Panc1 (cell line): ENCODE measurements at regions not wholly inside any gene's neighbourhood (a gene's known extent, or its start where the extent isn't known, plus 50 kb on each side); places are given as distances from the start of the nearest gene placed in this dataset.

Source experiments
- ATAC-seq: fragments of 200-7000 bp; cut with Tn5 transposase; 2 replicates; pipeline ENCODE4 v1.9.1; 2020; ENCODE audit warnings: mild to moderate bottlenecking, moderate library complexity
- BruUV-seq: library from RNA; stranded (reverse); fragments of 400-500 nt; replicated peaks from 2 replicates; lab custom pipeline; 2021; lab: Mats Ljungman, UMichigan
- CTCF ChIA-PET: fragments of 300-600 bp; sonication (Branson Sonifier 250); formaldehyde crosslinking; loops from one replicate; lab custom pipeline; 2022; ENCODE audit warnings: antibody characterized with exemption; lab: Charles Lee
- POLR2A ChIA-PET: fragments of 300-600 bp; sonication (Branson Sonifier 250); formaldehyde crosslinking; loops from one replicate; lab custom pipeline; 2022; ENCODE audit warnings: antibody characterized with exemption; lab: Charles Lee
- DNase-seq: peaks from one replicate; pipeline ENCODE4 v3.0.0-alpha.2; 2010; ENCODE audit warnings: low read depth, low spot score
- H3K27ac ChIP-seq: 2 replicates; pipeline ENCODE4 v1.5.1; 2011; ENCODE audit warnings: mild to moderate bottlenecking, low read length, inconsistent platforms
- H3K27me3 ChIP-seq: fragments of 200-500 bp; sonication (Bioruptor generic); 2 replicates; pipeline ENCODE4 v1.6.0; 2014; ENCODE audit warnings: low read length, inconsistent platforms; ENCODE audit not compliant: control insufficient read depth, insufficient read depth
- H3K36me3 ChIP-seq: fragments of 200-500 bp; sonication (Bioruptor generic); 2 replicates; pipeline ENCODE4 v1.5.1; 2014; ENCODE audit warnings: inconsistent platforms, mild to moderate bottlenecking, low read length, moderate library complexity; ENCODE audit not compliant: control insufficient read depth, insufficient read depth
- H3K4me1 ChIP-seq: 2 replicates; pipeline ENCODE4 v1.5.1; 2011; ENCODE audit warnings: inconsistent platforms, mild to moderate bottlenecking, low read length, moderate library complexity; ENCODE audit not compliant: control insufficient read depth, insufficient read depth
- H3K4me3 ChIP-seq, 2 experiments: 2 replicates each; pipeline ENCODE4 v1.5.1; 2011 to 2012; ENCODE audit warnings: low read depth in 2 of 2, low read length in 2 of 2, mild to moderate bottlenecking in 2 of 2, inconsistent platforms in 1 of 2, moderate library complexity in 1 of 2
- H3K9me3 ChIP-seq: fragments of 200-500 bp; sonication (Bioruptor generic); 2 replicates; pipeline ENCODE4 v1.5.1; 2014; ENCODE audit warnings: low read depth, mild to moderate bottlenecking, inconsistent platforms, low read length, moderate library complexity; ENCODE audit not compliant: control insufficient read depth, insufficient read depth
- POLR2AphosphoS5 ChIP-seq: IDR thresholded peaks from 2 replicates; pipeline ENCODE4 v1.6.1; 2012; ENCODE audit warnings: mild to moderate bottlenecking, low read depth, low read length, moderate library complexity
- SIN3A ChIP-seq: IDR thresholded peaks from 2 replicates; pipeline ENCODE4 v1.6.1; 2012; ENCODE audit warnings: low read depth, mild to moderate bottlenecking, low read length, moderate library complexity, borderline replicate concordance; ENCODE audit not compliant: insufficient read depth
- TCF7L2 ChIP-seq: IDR thresholded peaks from 2 replicates; pipeline ENCODE4 v1.6.1; 2011; ENCODE audit warnings: mild to moderate bottlenecking, low read depth, low read length, inconsistent platforms
- in situ Hi-C: cut with HindIII; loops from 2 replicates; pipeline ENCODE4 v1.10.0; 2016; ENCODE audit warnings: low sequenced_read_pairs, low pct_unique_long_range_greater_than_20kb
- intact Hi-C: fragments of 100-400 bp; cut with micrococcal nuclease; formaldehyde crosslinking; loops from one replicate; pipeline ENCODE4 v1.10.0; 2022; ENCODE audit not compliant: unreplicated experiment
- TF ChIP-seq, protein P1 (sequence below), 2 experiments: IDR thresholded peaks; 2 replicates each; pipeline ENCODE4 v1.6.1; 2011 to 2012; ENCODE audit warnings: low read depth in 2 of 2, control low read depth in 1 of 2, low read length in 1 of 2, mild to moderate bottlenecking in 1 of 2, moderate library complexity in 1 of 2; ENCODE audit not compliant: insufficient read depth in 1 of 2
- TF ChIP-seq, protein P2 (sequence below): fragments of 450-650 bp; IDR thresholded peaks from 2 replicates; pipeline ENCODE4 v1.5.1; 2017; ENCODE audit warnings: mild to moderate bottlenecking

DNA sequence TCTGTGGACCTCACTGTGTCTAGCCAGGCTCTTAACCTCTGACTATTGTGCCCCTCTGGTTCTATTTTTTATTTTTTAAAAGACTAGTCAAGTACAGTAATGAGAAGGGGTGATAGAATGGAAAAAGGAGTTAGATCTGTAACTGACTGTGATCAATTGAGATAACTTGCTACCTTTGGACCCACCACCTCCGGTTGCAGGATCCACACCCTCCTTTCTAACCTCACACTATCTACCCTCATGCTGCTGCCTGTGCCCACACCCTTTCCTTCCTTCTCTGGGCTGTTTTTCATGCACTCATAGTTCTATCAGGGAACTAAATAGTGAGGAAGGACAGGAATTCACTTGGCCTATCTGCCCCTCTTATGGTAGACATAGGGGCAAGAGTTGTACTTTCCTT, 172.3 kb downstream of the KATNIP start:
- ATAC-seq (no peak), DNase-seq (no peak)
- POLR2A ChIA-PET: no interaction called here
- Histone ChIP-seq H3K4me1 (peaks cover 7% of the 10 kb centered on the region; the same call in 1 of the 2 replicates), H3K9me3 (no peaks in the 10 kb centered on the region), H3K27me3 (no peaks in the 10 kb centered on the region), H3K36me3 (no peaks in the 10 kb centered on the region), H3K4me3 (no peak overlapping the region), H3K27ac (no peak overlapping the region)
- no TSS peak for BruUV-seq
- CTCF ChIA-PET: interaction anchor here (1.3 kb wide), 1 partner anchor 57 kb away, joined by 6 read pairs; no protein-coding TSS in a partner anchor
- in situ Hi-C loops (no loop called here), intact Hi-C loops (no loop called here)
- TF ChIP-seq SIN3A (no peak), TCF7L2 (no peak), POLR2AphosphoS5 (no peak)
- TF ChIP-seq, protein P1, sequence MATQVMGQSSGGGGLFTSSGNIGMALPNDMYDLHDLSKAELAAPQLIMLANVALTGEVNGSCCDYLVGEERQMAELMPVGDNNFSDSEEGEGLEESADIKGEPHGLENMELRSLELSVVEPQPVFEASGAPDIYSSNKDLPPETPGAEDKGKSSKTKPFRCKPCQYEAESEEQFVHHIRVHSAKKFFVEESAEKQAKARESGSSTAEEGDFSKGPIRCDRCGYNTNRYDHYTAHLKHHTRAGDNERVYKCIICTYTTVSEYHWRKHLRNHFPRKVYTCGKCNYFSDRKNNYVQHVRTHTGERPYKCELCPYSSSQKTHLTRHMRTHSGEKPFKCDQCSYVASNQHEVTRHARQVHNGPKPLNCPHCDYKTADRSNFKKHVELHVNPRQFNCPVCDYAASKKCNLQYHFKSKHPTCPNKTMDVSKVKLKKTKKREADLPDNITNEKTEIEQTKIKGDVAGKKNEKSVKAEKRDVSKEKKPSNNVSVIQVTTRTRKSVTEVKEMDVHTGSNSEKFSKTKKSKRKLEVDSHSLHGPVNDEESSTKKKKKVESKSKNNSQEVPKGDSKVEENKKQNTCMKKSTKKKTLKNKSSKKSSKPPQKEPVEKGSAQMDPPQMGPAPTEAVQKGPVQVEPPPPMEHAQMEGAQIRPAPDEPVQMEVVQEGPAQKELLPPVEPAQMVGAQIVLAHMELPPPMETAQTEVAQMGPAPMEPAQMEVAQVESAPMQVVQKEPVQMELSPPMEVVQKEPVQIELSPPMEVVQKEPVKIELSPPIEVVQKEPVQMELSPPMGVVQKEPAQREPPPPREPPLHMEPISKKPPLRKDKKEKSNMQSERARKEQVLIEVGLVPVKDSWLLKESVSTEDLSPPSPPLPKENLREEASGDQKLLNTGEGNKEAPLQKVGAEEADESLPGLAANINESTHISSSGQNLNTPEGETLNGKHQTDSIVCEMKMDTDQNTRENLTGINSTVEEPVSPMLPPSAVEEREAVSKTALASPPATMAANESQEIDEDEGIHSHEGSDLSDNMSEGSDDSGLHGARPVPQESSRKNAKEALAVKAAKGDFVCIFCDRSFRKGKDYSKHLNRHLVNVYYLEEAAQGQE (IDR thresholded peaks at IDR 0.05; ENCODE audit: insufficient read depth in 1 of 2, low read depth in 2 of 2, low read length in 1 of 2): no peak
- TF ChIP-seq, protein P2, sequence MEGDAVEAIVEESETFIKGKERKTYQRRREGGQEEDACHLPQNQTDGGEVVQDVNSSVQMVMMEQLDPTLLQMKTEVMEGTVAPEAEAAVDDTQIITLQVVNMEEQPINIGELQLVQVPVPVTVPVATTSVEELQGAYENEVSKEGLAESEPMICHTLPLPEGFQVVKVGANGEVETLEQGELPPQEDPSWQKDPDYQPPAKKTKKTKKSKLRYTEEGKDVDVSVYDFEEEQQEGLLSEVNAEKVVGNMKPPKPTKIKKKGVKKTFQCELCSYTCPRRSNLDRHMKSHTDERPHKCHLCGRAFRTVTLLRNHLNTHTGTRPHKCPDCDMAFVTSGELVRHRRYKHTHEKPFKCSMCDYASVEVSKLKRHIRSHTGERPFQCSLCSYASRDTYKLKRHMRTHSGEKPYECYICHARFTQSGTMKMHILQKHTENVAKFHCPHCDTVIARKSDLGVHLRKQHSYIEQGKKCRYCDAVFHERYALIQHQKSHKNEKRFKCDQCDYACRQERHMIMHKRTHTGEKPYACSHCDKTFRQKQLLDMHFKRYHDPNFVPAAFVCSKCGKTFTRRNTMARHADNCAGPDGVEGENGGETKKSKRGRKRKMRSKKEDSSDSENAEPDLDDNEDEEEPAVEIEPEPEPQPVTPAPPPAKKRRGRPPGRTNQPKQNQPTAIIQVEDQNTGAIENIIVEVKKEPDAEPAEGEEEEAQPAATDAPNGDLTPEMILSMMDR: no peak

DNA sequence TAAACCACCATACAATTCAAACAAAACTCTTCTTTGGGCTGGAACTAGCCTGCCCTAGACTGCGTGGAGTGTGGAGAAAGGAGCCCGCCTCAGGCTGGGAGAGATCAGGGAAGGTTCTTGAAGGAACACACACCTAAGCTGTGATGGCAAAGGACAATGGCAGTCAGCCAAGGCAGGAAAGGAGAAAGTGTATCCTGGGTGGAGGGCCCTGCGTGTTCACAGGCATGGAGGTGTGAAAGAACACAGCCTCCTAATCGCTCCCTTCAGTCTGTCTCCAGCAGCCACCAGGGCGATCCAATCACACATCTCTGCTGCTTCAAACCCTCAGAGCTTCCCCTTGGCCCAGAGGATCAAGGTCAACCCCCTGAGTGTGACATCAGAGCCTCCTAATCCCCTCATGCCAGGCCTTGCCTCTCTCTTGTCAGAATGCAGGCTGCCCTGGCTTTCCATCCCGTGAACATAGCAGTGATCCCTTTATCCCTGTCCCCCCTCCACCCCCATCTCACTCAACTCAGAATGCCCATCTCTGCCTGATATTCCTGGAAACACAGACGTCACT, 173.0 kb downstream of the KATNIP start:
- H3K4me3 ChIP-seq: no peak overlapping the region
- no peaks in the 10 kb centered on the region for H3K9me3 ChIP-seq
- no TSS peak for BruUV-seq
- peaks cover 7% of the 10 kb centered on the region; the same call in 1 of the 2 replicates for H3K4me1 ChIP-seq
- TF ChIP-seq, protein P1 (IDR thresholded peaks at IDR 0.05; ENCODE audit: insufficient read depth in 1 of 2, low read depth in 2 of 2, low read length in 1 of 2): no peak
- TF ChIP-seq, protein P2: no peak
- intact Hi-C loops: no loop called here
- no peak for DNase-seq
- CTCF ChIA-PET: interaction anchor here (1.3 kb wide), 1 partner anchor 57 kb away, joined by 6 read pairs; no protein-coding TSS in a partner anchor
- ATAC-seq: no peak
- in situ Hi-C loops: no loop called here
- no peak overlapping the region for H3K27ac ChIP-seq
- POLR2A ChIA-PET: no interaction called here
- no peaks in the 10 kb centered on the region for H3K36me3 ChIP-seq
- H3K27me3 ChIP-seq: no peaks in the 10 kb centered on the region
